Effector memory CD8-positive, alpha-beta T cell (primary cell): ENCODE measurements at regions not wholly inside any gene's neighbourhood (a gene's known extent, or its start where the extent isn't known, plus 50 kb on each side); places are given as distances from the start of the nearest gene placed in this dataset.
"Not testable (repeated sequence)": the region's sequence is repeated elsewhere in the genome, so short reads cannot be mapped to it uniquely, and the experiment has no call there.

Experiments used
- ATAC-seq: fragments of 150-1000 bp; cut with Tn5 transposase; replicated peaks from 2 replicates; pipeline ENCODE4 v1.10.0; 2021; ENCODE audit warnings: mild to moderate bottlenecking, moderate library complexity
- DNase-seq, 3 experiments: peaks; one replicate each; pipeline ENCODE4 v3.0.0; 2021
- H3K27ac Mint-ChIP-seq, 2 donors: one replicate each; pipeline ENCODE4 v1.8.0; 2022; ENCODE audit warnings: mild to moderate bottlenecking in 2 of 2, mixed read lengths in 2 of 2, moderate library complexity in 2 of 2
- H3K27me3 Mint-ChIP-seq, 2 donors: one replicate each; pipeline ENCODE4 v1.8.0; 2022; ENCODE audit warnings: mixed read lengths in 2 of 2
- H3K36me3 Mint-ChIP-seq: one replicate; pipeline ENCODE4 v1.8.0; 2022; ENCODE audit warnings: mild to moderate bottlenecking, moderate library complexity, mixed read lengths; ENCODE audit not compliant: insufficient read depth
- H3K4me1 Mint-ChIP-seq, 2 donors: one replicate each; pipeline ENCODE4 v1.8.0; 2022; ENCODE audit warnings: low read depth in 2 of 2, mixed read lengths in 2 of 2
- H3K4me3 Mint-ChIP-seq, 2 donors: one replicate each; pipeline ENCODE4 v1.8.0; 2022; ENCODE audit warnings: mild to moderate bottlenecking in 2 of 2, mixed read lengths in 2 of 2, moderate library complexity in 2 of 2
- H3K9me3 Mint-ChIP-seq, 2 donors: one replicate each; pipeline ENCODE4 v1.8.0; 2022; ENCODE audit warnings: mixed read lengths in 2 of 2

GRCh38 chr14:86779416-86779815 lies 1213.6 kb downstream of the GALC start:
- Mint-ChIP-seq H3K9me3 (peaks cover 10 to 16% of the 10 kb centered on the region in 2 donors), H3K4me1 (no peaks in the 10 kb centered on the region), H3K27me3 (no peaks in the 10 kb centered on the region), H3K4me3 (no peak overlapping the region), H3K27ac (no peak overlapping the region), H3K36me3 (no peaks in the 10 kb centered on the region)
- DNase-seq (no peak), ATAC-seq (no peak)

- Mint-ChIP-seq H3K9me3 (peaks cover 16 to 21% of the 10 kb centered on the region in 2 donors), H3K27ac (no peak overlapping the region), H3K27me3 (no peaks in the 10 kb centered on the region), H3K4me3 (no peak overlapping the region), H3K36me3 (no peaks in the 10 kb centered on the region), H3K4me1 (no peaks in the 10 kb centered on the region)
- no peak for ATAC-seq
- DNase-seq: no peak
Observed at GRCh38 chr14:86777963-86778602, 1214.9 kb downstream of the GALC start.

DNA sequence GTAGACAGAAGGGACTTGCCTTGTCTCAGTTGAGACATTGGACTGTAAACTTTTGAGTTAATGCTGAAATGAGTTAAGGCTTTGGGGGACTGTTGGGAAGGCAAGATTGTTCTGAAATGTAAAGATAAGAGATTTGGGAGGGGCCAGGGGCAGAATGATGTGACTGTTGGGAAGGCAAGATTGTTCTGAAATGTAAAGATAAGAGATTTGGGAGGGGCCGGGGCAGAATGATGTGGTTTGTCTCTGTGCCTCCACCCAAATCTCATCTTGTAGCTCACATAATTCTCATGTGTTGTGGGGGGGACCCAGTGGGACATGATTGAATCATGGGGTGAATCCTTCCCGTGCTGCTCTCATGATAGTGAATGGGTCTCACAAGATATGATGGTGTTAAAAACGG lies 1217.1 kb downstream of the GALC start:
- peaks cover 15 to 24% of the 10 kb centered on the region in 2 donors for H3K9me3 Mint-ChIP-seq
- not testable (repeated sequence) for ATAC-seq, H3K27me3 Mint-ChIP-seq, DNase-seq, H3K36me3 Mint-ChIP-seq, H3K4me3 Mint-ChIP-seq, H3K4me1 Mint-ChIP-seq, H3K27ac Mint-ChIP-seq

- Mint-ChIP-seq H3K27ac (no peak overlapping the region), H3K4me3 (no peak overlapping the region), H3K36me3 (no peaks in the 10 kb centered on the region), H3K4me1 (no peaks in the 10 kb centered on the region), H3K9me3 (peaks cover 14 to 24% of the 10 kb centered on the region in 2 donors), H3K27me3 (no peaks in the 10 kb centered on the region)
- ATAC-seq: no peak
- DNase-seq: no peak
Observed at GRCh38 chr14:86774916-86775315, 1218.1 kb downstream of the GALC start.

DNA sequence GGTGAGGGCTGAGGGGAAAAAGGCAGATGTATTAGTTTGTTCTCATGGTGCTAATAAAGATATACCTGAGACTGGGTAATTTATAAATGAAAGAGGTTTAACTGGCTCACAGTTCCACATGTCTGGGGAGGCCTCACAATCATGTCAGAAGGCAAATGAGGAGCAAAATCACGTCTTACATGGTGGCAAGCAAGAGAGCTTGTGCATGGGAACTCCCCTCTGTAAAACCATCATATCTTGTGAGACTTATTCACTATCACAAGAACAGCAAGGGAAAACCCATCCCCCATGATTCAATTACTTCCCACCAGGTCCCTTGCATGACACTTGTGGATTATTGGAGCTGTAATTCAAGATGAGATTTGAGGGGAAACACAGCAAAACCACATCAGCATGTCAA lies 1220.9 kb downstream of the GALC start:
- H3K27me3 Mint-ChIP-seq: no peaks in the 10 kb centered on the region
- H3K4me3 Mint-ChIP-seq: no peak overlapping the region
- H3K27ac Mint-ChIP-seq: no peak overlapping the region
- H3K4me1 Mint-ChIP-seq: no peaks in the 10 kb centered on the region
- H3K36me3 Mint-ChIP-seq: no peaks in the 10 kb centered on the region
- H3K9me3 Mint-ChIP-seq: peaks cover 9 to 17% of the 10 kb centered on the region in 2 donors
- ATAC-seq (no peak), DNase-seq (no peak)

DNA sequence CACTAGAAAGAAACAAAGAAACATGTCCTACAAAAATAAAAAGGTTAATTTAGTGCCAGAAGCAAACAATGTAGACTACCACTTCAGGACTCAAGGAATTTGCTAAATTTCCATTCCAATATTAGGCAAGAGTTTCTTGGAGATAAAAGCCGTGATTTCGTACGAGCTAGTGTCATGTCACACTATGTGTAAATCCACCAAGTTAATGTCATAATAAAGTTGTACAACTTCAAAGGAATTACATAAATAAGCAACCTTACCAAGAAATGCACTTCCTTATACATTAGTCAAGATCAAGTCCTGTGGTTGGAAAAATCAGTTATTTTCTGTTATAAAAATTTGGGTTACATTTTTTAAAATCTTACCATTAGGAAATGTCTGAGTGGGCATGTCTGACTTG lies 1222.8 kb downstream of the GALC start:
- H3K4me3 Mint-ChIP-seq: no peak overlapping the region
- DNase-seq (no peak), ATAC-seq (no peak)
- no peaks in the 10 kb centered on the region for H3K27me3 Mint-ChIP-seq
- peaks cover 9 to 17% of the 10 kb centered on the region in 2 donors for H3K9me3 Mint-ChIP-seq
- no peak overlapping the region for H3K27ac Mint-ChIP-seq
- no peaks in the 10 kb centered on the region for H3K36me3 Mint-ChIP-seq
- no peaks in the 10 kb centered on the region for H3K4me1 Mint-ChIP-seq

DNA sequence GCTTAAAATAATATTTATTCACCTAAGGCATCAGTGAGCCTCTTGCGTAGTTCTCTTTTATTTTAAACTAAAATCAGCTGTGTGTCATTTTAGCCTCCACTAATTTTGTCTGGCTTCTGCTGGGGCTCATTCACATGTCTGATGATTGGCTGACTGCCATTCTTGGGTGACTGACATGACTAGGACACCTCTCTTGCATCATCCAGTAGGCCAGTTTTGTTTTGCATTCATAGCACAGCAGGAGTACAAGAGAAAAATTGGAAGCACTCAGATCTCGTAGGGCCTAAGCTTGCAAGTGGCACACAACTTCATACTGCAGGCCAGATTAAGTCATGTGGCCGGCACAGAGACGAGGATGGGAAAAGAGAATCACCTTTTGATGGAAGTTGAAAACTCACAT lies 1226.5 kb downstream of the GALC start:
- Mint-ChIP-seq H3K36me3 (no peaks in the 10 kb centered on the region), H3K27ac (no peak overlapping the region), H3K4me3 (no peak overlapping the region), H3K9me3 (peaks cover under 1 to 2% of the 10 kb centered on the region in 2 donors), H3K4me1 (no peaks in the 10 kb centered on the region), H3K27me3 (no peaks in the 10 kb centered on the region)
- no peak for DNase-seq
- no peak for ATAC-seq

- Mint-ChIP-seq H3K9me3 (no peaks in the 10 kb centered on the region), H3K4me3 (no peak overlapping the region)
Observed at GRCh38 chr14:86761611-86762010, 1231.4 kb downstream of the GALC start.

DNA sequence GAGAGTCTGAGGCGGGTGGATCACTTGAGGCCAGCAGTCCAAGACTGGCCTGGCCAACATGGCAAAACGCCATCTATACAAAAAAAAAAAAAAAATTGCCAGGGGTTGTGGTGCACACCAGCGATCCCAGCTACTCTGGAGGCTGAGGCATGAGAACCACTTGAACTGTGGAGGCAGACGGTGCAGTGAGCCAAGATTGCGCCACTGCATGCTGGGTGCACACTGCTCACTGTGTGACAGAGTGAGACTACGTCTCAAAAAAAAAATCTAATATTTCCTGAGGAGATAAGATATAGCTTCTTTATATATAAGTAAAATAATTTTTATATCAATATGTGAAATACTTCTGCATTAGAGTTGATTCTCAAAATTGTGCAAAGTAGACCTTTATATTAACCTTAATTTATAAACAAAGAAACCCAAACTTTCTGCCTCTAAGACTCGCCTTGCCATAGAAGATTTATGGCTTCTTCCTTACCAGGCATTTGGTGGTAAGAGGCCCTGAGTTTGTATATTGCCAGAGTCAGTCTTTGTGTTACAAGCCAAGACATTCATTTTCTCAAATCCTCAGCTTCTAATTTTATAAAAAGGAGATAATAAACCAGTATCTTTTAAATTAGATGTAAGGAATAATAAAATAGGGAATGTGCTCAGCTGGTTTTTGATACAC lies 1226.7 kb downstream of the FLRT2 start:
- Mint-ChIP-seq H3K27me3 (no peaks in the 10 kb centered on the region), H3K27ac (no peak overlapping the region), H3K36me3 (no peaks in the 10 kb centered on the region), H3K4me1 (no peaks in the 10 kb centered on the region), H3K4me3 (no peak overlapping the region), H3K9me3 (peaks cover 0 to 14% of the 10 kb centered on the region in 2 donors)
- ATAC-seq: no peak
- DNase-seq: no peak

More at GRCh38 chr14:86761611-86762010, 1231.4 kb downstream of the GALC start:
- no peaks in the 10 kb centered on the region for H3K36me3 Mint-ChIP-seq
- no peaks in the 10 kb centered on the region for H3K27me3 Mint-ChIP-seq
- no peak for ATAC-seq
- DNase-seq: no peak
- H3K4me1 Mint-ChIP-seq: no peaks in the 10 kb centered on the region
- no peak overlapping the region for H3K27ac Mint-ChIP-seq

GRCh38 chr14:86750488-86750887 lies 1220.5 kb downstream of the FLRT2 start:
- H3K9me3 Mint-ChIP-seq: peaks cover 0 to 31% of the 10 kb centered on the region in 2 donors
- H3K4me3 Mint-ChIP-seq, H3K4me1 Mint-ChIP-seq, H3K36me3 Mint-ChIP-seq, H3K27ac Mint-ChIP-seq, H3K27me3 Mint-ChIP-seq, DNase-seq, ATAC-seq: not testable (repeated sequence)

DNA sequence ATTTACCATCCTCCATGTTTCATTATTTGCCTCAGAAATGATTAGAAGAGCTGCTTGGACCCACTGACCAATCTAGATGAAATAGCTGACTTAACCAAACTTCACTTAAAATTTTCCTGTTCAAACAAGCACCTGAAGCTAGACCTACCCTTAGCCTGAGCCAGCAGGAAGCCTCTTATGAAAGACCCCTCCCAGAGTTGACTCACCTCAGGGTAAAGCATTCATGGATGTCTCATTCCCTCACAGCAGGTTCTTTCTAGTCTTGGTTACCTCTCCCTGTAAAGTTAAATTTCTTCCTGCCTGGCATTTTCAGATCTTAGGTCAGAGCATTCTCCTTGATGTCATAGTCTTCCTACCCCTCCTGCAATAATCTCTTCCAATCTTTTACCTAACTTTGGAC lies 1209.8 kb downstream of the FLRT2 start:
- Mint-ChIP-seq H3K27ac (no peak overlapping the region), H3K4me3 (no peak overlapping the region), H3K9me3 (peaks cover 7 to 8% of the 10 kb centered on the region in 2 donors), H3K36me3 (no peaks in the 10 kb centered on the region), H3K27me3 (no peaks in the 10 kb centered on the region), H3K4me1 (no peaks in the 10 kb centered on the region)
- no peak for DNase-seq
- ATAC-seq: no peak

- not testable (repeated sequence) for DNase-seq, H3K27ac Mint-ChIP-seq, H3K4me3 Mint-ChIP-seq, H3K36me3 Mint-ChIP-seq, H3K4me1 Mint-ChIP-seq, ATAC-seq, H3K27me3 Mint-ChIP-seq
- H3K9me3 Mint-ChIP-seq: peaks cover 7 to 14% of the 10 kb centered on the region in 2 donors
Observed at GRCh38 chr14:86731427-86731826, 1201.5 kb downstream of the FLRT2 start.

DNA sequence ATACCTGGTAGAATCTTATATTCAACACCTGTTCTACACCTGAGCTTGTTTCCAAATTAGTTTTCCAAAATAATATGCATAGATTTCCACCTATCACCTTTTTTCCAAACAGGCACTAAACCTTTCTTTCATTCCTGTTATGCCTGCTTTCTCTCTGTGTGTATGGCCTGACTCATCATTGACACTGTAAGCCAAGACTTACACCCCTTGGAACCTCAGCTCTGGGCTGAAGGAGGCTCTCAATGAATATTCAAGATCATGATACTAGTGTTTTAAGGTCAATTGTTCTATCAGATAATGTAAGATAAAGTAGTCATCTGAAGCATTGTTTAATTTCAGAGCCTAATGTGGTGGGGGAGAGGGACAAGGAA lies 1193.3 kb downstream of the FLRT2 start:
- peaks cover 18 to 21% of the 10 kb centered on the region in 2 donors for H3K9me3 Mint-ChIP-seq
- no peaks in the 10 kb centered on the region for H3K4me1 Mint-ChIP-seq
- ATAC-seq: no peak
- no peaks in the 10 kb centered on the region for H3K36me3 Mint-ChIP-seq
- no peaks in the 10 kb centered on the region for H3K27me3 Mint-ChIP-seq
- H3K4me3 Mint-ChIP-seq: no peak overlapping the region
- no peak overlapping the region for H3K27ac Mint-ChIP-seq
- DNase-seq: no peak

DNA sequence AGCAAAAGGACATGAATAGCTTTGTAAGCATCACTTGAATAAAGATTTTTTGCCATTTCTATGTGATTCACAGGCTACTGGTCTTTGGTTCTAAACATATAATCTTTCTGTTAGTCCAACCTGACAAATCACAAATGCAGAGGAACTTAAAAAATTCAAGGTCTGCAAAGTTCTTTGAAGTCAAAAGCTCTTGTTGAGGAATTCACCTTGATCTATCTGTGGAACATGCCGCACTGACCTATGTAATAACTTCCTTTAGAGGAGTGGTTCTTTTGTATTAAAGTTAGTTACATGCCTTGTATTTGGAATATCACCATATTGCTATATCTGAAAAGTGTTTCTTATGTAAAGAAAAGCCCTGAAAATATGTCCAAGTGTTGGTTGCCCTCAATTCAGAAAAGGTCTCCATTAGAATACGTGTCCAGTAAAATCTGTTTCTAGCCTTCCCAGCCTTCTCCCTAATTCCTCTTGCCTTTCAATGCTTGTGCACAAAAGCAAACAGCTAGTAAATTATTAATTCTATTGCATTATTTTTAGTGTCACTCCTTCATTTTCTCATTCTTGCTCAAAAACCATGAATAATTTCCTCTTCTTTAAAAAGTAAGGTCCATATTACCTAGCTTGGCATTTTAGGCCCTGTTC lies 1192.8 kb downstream of the FLRT2 start:
- H3K27me3 Mint-ChIP-seq: no peaks in the 10 kb centered on the region
- no peaks in the 10 kb centered on the region for H3K36me3 Mint-ChIP-seq
- ATAC-seq (no peak), DNase-seq (no peak)
- no peak overlapping the region for H3K27ac Mint-ChIP-seq
- H3K9me3 Mint-ChIP-seq: peaks cover 18 to 21% of the 10 kb centered on the region in 2 donors
- no peak overlapping the region for H3K4me3 Mint-ChIP-seq
- no peaks in the 10 kb centered on the region for H3K4me1 Mint-ChIP-seq
